ENCODE measurements at regions not wholly inside any gene's neighbourhood (a gene's known extent, or its start where the extent isn't known, plus 50 kb on each side); places are given as distances from the start of the nearest gene placed in this dataset.

GRCh38 chr7:47154791-47155190 lies 427.1 kb downstream of the TNS3 start:
- peak overlapping the region; percentile 60 for H3K4me2 ChIP-seq (ENCODE audit: low read length)
- H3K79me2 ChIP-seq (ENCODE audit: insufficient read depth, low read depth, low read length), result peaks cover 65% of the 10 kb centered on the region; the same call in 1 of the 2 replicates
- H3K36me3 ChIP-seq (ENCODE audit: insufficient read depth, low read length), result peaks cover 24% of the 10 kb centered on the region
- H3K4me1 ChIP-seq (ENCODE audit: insufficient read depth, low read length, poor library complexity, severe bottlenecking), result peaks cover 84% of the 10 kb centered on the region
- intact Hi-C loops (cut with micrococcal nuclease; ENCODE audit: unreplicated experiment), result loop anchor here (5.0 to 10.0 kb wide), 2 partner anchors 428 to 520 kb away; partner anchors contain the start of gene TNS3
- H3K4me3 ChIP-seq (ENCODE audit: low read depth, low read length, poor library complexity, severe bottlenecking), result peak overlapping the region; percentile 63
- peaks cover 11% of the 10 kb centered on the region for H3K9me3 ChIP-seq (ENCODE audit: low read length)
- H2AFZ ChIP-seq (ENCODE audit: low read length), result peak overlapping the region; percentile 42; the same call in 1 of the 2 replicates
- H3K27ac ChIP-seq (ENCODE audit: low read depth, low read length, poor library complexity, severe bottlenecking), result peak overlapping the region; percentile 98
- TF ChIP-seq EZH2phosphoT487 (IDR thresholded peaks at IDR 0.05; ENCODE audit: borderline replicate concordance, low read depth, low read length) (no peak), CTCF (conservative IDR thresholded peaks at IDR 0.05; ENCODE audit: low read length) (no peak)
- no peaks in the 10 kb centered on the region for H3K9me2 ChIP-seq (ENCODE audit: insufficient read depth, low read length)
- no TSS peak for BruUV-seq (replicated peaks)
- H4K20me1 ChIP-seq (ENCODE audit: insufficient read depth, low read length), result no peaks in the 10 kb centered on the region
- no peak for DNase-seq (ENCODE audit: low spot score)
- POLR2A ChIA-PET, result interaction anchor here (0.5 to 3.4 kb wide), 10 partner anchors 13 to 1383 kb away, joined by 3 to 22 read pairs (median 4); no protein-coding TSS in a partner anchor
- CTCF ChIA-PET (ENCODE audit: unreplicated experiment), result interaction anchor here (1.5 kb wide), 1 partner anchor 14 kb away, joined by 3 read pairs; no protein-coding TSS in a partner anchor

GRCh38 chr7:47153576-47153975 lies 428.3 kb downstream of the TNS3 start:
- DNase-seq (ENCODE audit: low spot score), result peak; percentile 68
- Histone ChIP-seq H3K4me2 (ENCODE audit: low read length) (peak overlapping the region; percentile 60), H3K4me1 (ENCODE audit: insufficient read depth, low read length, poor library complexity, severe bottlenecking) (peaks cover 87% of the 10 kb centered on the region), H3K9me3 (ENCODE audit: low read length) (peaks cover 2% of the 10 kb centered on the region; the same call in 1 of the 2 replicates), H3K36me3 (ENCODE audit: insufficient read depth, low read length) (peaks cover 16% of the 10 kb centered on the region), H2AFZ (ENCODE audit: low read length) (peak overlapping the region; percentile 42), H3K4me3 (ENCODE audit: low read depth, low read length, poor library complexity, severe bottlenecking) (peak overlapping the region; percentile 63), H3K27ac (ENCODE audit: low read depth, low read length, poor library complexity, severe bottlenecking) (peak overlapping the region; percentile 98), H4K20me1 (ENCODE audit: insufficient read depth, low read length) (no peaks in the 10 kb centered on the region), H3K9me2 (ENCODE audit: insufficient read depth, low read length) (no peaks in the 10 kb centered on the region), H3K79me2 (ENCODE audit: insufficient read depth, low read depth, low read length) (peaks cover 64% of the 10 kb centered on the region; the same call in 1 of the 2 replicates)
- intact Hi-C loops (cut with micrococcal nuclease; ENCODE audit: unreplicated experiment), result loop anchor here (5.0 to 10.0 kb wide), 2 partner anchors 429 to 521 kb away; partner anchors contain the start of gene TNS3
- TF ChIP-seq EZH2phosphoT487 (IDR thresholded peaks at IDR 0.05; ENCODE audit: borderline replicate concordance, low read depth, low read length), result no peak
- TF ChIP-seq CTCF (conservative IDR thresholded peaks at IDR 0.05; ENCODE audit: low read length), result no peak
- BruUV-seq (replicated peaks), result no TSS peak
- ChIA-PET CTCF (ENCODE audit: unreplicated experiment) (interaction anchor here (0.7 to 2.4 kb wide), 3 partner anchors 15 to 52 kb away, joined by 3 to 5 read pairs (median 3); no protein-coding TSS in a partner anchor), POLR2A (interaction anchor here (0.6 to 3.4 kb wide), 16 partner anchors 9 to 1279 kb away, joined by 3 to 22 read pairs (median 6); no protein-coding TSS in a partner anchor)

GRCh38 chr7:47153058-47153457 lies 428.9 kb downstream of the TNS3 start:
- DNase-seq (ENCODE audit: low spot score), result peak; percentile 69
- intact Hi-C loops (cut with micrococcal nuclease; ENCODE audit: unreplicated experiment), result loop anchor here (5.0 to 10.0 kb wide), 2 partner anchors 429 to 522 kb away; partner anchors contain the start of gene TNS3
- Histone ChIP-seq H3K36me3 (ENCODE audit: insufficient read depth, low read length) (peaks cover 13% of the 10 kb centered on the region), H3K9me3 (ENCODE audit: low read length) (no peaks in the 10 kb centered on the region), H3K4me3 (ENCODE audit: low read depth, low read length, poor library complexity, severe bottlenecking) (peak overlapping the region; percentile 63), H3K9me2 (ENCODE audit: insufficient read depth, low read length) (no peaks in the 10 kb centered on the region), H3K4me1 (ENCODE audit: insufficient read depth, low read length, poor library complexity, severe bottlenecking) (peaks cover 91% of the 10 kb centered on the region), H4K20me1 (ENCODE audit: insufficient read depth, low read length) (no peaks in the 10 kb centered on the region), H3K27ac (ENCODE audit: low read depth, low read length, poor library complexity, severe bottlenecking) (peak overlapping the region; percentile 98), H3K4me2 (ENCODE audit: low read length) (peak overlapping the region; percentile 60), H3K79me2 (ENCODE audit: insufficient read depth, low read depth, low read length) (peaks cover 69% of the 10 kb centered on the region; the same call in 1 of the 2 replicates), H2AFZ (ENCODE audit: low read length) (peak overlapping the region; percentile 42)
- no TSS peak for BruUV-seq (replicated peaks)
- TF ChIP-seq EZH2phosphoT487 (IDR thresholded peaks at IDR 0.05; ENCODE audit: borderline replicate concordance, low read depth, low read length), result no peak
- TF ChIP-seq CTCF (conservative IDR thresholded peaks at IDR 0.05; ENCODE audit: low read length), result no peak
- ChIA-PET POLR2A (interaction anchor here (0.7 to 3.4 kb wide), 15 partner anchors 9 to 676 kb away, joined by 3 to 22 read pairs (median 4); no protein-coding TSS in a partner anchor), CTCF (ENCODE audit: unreplicated experiment) (interaction anchor here (0.7 to 2.4 kb wide), 3 partner anchors 16 to 51 kb away, joined by 3 to 5 read pairs (median 3); no protein-coding TSS in a partner anchor)
